GM19238 (cell line): ENCODE measurements at regions not wholly inside any gene's neighbourhood (a gene's known extent, or its start where the extent isn't known, plus 50 kb on each side); places are given as distances from the start of the nearest gene placed in this dataset.
"Not testable (repeated sequence)": the region's sequence is repeated elsewhere in the genome, so short reads cannot be mapped to it uniquely, and the experiment has no call there.

ENCODE experiments used
- DNase-seq: peaks from one replicate; pipeline ENCODE4 v3.0.0; 2011; ENCODE audit warnings: low spot score; ENCODE audit not compliant: insufficient read length

DNA sequence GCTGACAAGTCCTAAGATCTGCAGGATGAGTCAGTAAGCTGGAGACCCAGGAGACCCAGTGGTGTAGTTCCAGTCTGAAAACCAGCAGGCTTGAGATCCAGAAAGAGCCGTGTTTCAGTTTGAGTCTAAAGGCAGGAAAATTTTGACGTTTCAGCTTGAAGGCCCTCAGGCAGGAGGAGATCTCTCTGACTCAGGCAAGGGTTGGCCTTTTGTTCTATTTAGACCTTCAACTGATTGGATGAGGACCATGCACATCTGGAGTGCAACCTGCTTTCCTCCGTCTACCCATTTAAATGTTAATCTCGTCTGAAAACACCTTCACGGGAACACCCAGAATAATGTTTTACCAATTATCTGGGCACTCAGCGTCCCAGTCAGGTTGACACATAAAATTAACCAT, 69.5 kb downstream of the NPIPA7 start:
- not testable (repeated sequence) for DNase-seq

- DNase-seq: not testable (repeated sequence)
These were observed 70.8 kb downstream of the NPIPA7 start for GRCh38 chr16:16449712-16450237.

DNA sequence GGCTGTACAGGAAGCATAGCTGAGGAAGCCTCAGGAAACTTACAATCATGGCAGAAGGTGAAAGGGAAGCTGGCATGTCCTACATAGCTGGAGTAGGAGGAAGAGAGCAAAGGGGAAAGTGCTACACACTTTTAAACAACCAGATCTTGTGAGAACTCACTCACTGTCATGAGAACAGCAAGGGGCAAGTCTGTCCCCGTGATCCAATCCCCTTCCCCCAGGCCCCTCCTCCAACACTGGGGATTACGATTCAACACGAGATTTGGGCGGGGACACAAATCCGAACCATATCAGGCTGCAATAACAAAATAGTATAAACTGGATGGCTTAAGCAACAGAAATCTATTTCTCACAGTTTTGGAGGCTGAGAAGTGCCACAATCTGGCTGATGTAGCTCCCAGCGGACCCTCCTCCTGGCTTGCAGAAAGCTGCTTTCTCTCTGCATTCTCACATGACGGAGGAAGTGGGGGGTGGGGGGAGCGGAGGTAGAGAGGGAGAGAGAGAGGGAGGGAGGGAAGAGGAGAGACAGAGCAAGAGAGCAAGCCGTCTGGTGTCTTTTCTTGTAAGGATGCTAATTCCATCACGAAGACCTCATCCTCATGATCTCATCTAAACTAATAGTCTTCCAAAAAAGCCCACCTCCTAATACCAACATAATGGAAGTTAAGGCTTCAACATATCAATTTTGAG, 72.9 kb downstream of the NPIPA7 start:
- not testable (repeated sequence) for DNase-seq

DNA sequence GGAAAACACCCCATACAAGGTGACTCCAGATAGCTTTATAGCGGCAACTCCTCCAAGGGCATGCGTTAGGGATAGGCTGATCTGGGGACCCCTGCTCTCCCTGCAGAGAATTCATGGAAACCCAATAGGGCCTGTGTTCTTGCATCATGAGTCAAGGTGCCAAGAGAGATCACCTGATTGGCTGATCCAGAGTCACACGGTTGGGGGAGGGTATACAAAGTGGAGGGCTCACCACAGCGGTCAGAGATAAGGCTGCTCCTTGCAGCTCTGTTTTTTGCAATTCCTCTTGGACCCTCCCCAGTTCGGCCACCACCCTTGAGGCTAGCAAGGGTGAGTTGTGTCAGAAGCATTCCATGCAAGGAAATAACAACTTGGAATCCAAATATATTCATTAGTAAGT, 79.6 kb downstream of the NPIPA7 start:
- not testable (repeated sequence) for DNase-seq

- not testable (repeated sequence) for DNase-seq
These were observed 84.9 kb downstream of the NPIPA7 start for GRCh38 chr16:16463792-16464191.

GRCh38 chr16:16488919-16489318, 110.0 kb downstream of the NPIPA7 start:
- DNase-seq: not testable (repeated sequence)

DNA sequence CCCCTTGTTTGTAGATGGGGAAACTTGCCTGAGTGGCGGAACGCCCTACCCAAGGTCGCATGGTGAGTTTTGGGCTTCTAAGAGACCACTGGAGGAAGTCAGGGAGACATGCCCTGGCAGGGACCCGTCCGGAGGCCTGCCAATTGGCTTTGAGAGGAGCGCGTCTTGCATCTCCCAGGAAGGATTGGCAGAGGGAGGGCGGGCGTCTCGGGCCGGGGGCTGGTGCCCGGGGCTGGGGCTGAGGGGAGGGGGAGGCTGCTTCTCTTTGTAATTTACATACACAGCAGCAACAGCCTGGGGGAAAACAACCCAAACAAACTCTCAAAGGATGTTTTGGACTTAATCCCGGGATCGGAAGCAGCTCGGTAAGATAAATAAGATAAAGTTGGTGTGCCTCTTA, 110.5 kb downstream of the NPIPA7 start:
- not testable (repeated sequence) for DNase-seq

GRCh38 chr16:16494114-16494513, 115.2 kb downstream of the NPIPA7 start:
- not testable (repeated sequence) for DNase-seq

- DNase-seq: not testable (repeated sequence)
These were observed 116.1 kb downstream of the NPIPA7 start for GRCh38 chr16:16494998-16495397.

- DNase-seq: not testable (repeated sequence)
These were observed 120.9 kb downstream of the NPIPA7 start for GRCh38 chr16:16499875-16500274.

- not testable (repeated sequence) for DNase-seq
These were observed 128.1 kb downstream of the NPIPA7 start for GRCh38 chr16:16507041-16507440.

DNA sequence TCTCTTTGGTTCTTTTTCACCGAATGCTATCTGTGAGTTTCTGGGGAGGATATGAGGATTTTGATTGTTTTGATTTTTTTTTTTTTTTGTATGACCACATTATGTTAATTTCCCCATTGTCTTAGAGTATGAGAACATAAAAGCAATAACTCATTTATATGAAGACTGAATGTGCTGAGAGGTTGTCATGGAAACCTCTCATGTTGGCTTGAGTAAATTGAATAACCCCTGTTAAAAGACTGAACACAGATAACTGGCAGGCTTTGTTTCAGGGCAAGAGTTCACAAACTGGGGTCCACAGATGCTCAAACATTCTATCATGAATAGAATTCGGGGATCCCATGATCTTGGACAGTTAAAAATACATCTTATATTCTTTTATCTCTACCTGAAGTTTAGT, 129.4 kb downstream of the NPIPA7 start:
- DNase-seq: not testable (repeated sequence)

- DNase-seq: not testable (repeated sequence)
These were observed 140.5 kb downstream of the NPIPA7 start for GRCh38 chr16:16519395-16519794.

DNA sequence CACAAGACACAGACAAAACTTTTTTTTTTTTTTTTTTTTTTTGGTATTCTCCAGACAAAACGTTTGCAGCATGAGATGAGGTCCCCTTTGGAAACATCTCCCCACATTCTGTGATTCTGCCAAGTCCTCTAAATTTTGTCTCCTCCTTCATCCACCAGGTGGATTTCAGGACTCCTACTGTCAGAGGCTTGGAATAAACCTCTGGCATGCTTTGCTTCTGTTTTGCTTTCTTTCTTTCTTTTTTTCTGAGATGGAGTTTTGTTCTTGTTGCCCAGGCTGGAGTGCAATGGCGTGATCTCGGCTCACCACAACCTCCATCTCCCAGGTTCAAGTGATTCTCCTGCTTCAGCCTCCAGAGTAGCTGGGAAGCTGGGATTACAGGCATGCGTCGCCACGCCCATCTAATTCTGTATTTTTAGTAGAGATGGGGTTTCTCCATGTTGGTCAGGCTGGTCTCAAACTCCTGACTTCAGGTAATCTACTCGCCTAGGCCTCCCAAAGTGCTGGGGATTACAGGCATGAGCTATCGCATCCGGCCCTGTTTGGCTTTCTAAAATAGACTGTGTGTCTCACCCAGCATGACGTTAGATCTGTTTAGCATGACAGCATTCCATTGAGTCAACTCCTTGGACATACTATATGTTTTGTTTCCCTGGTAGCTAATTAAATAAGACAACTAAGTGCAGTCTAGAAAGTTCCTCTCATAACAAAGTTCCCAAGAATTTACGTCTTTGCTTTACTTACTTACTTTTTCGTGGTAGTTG, 142.5 kb downstream of the NPIPA7 start:
- DNase-seq: not testable (repeated sequence)

DNA sequence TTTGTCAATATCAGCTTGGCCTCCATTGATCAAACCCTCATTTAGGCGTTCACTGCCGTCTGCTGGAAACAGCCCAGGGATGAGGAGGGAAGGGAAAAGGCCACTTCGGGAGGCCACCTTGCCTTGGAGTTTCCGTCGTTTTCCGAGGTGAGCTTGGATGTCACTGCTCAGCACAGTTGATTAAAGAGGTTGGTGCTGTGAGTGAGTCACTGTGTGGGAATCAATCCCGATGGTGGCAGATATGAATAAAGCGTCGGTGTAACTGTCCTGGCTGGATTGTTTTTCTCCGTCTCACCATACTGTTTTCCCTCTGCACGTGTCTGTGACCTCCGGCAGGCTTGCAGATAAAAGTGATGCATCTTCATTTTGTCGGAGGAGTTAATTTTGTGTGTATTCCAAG, 148.1 kb downstream of the NPIPA7 start:
- not testable (repeated sequence) for DNase-seq

DNA sequence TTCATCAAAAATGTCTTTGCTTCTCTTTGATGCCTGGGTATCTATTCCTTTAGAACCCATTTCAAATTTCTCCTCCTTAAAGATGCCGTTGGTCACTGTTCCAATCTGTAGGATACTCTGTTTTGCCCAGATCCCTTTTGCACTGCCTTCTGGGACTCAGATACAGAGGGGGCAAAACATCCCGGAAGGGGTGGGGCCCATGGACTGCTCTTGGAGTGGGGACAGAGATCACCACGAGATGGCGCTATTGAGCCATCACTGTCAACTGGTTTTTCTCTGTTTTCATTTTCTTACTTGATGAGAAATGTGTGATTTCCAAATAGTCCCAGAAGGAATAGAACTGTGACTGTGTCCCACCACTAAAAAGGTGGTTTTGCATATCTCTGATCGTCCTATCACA, 151.8 kb downstream of the NPIPA7 start:
- DNase-seq: not testable (repeated sequence)

DNA sequence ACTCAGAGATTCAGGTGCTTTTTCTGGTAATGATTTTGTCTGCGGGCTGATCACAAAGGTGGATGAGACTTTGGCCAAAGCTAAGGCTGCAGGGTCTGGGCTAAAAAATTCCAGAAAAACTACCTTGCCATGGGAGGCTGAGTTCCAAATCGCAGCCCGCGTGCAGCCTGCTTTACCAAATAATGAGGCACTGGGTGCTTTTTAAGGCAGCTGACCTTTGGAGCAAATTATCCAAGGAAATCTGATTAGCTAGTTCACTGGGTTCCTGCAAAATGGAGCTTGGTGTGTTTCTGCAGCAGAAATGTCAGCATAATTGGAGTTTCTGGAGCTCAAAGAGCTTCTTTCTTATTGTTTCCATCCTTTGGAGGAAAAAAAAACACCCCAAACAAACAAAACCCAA, 156.6 kb downstream of the NPIPA7 start:
- not testable (repeated sequence) for DNase-seq

DNA sequence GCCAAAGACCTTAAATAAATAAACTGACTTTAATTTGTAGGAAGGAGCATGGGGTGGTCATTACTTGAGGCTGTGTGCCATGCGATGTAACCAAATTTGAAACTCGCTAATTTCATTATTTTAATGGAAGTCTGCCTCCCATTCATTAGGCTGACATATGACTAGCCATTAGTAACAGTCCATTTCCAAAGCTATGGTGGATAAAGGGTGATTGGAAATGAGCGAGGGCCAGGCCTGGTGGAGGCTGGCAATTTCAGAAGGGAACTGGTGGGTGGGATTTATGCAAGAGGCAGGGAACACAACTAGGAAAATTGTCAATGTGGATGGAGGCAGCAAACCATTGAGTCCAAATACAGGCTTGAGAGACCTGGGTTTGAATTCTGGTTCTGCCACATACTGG, 157.2 kb downstream of the NPIPA7 start:
- DNase-seq: not testable (repeated sequence)

GRCh38 chr16:16549710-16550109, 170.8 kb downstream of the NPIPA7 start:
- not testable (repeated sequence) for DNase-seq

GRCh38 chr16:16550824-16551223, 171.9 kb downstream of the NPIPA7 start:
- DNase-seq: not testable (repeated sequence)

GRCh38 chr16:16552819-16553340, 173.9 kb downstream of the NPIPA7 start:
- not testable (repeated sequence) for DNase-seq

- not testable (repeated sequence) for DNase-seq
These were observed 180.3 kb downstream of the NPIPA7 start for GRCh38 chr16:16559179-16559740.
